IMR-90 (cell line): ENCODE measurements at regions not wholly inside any gene's neighbourhood (a gene's known extent, or its start where the extent isn't known, plus 50 kb on each side); places are given as distances from the start of the nearest gene placed in this dataset.
"Not testable (repeated sequence)": the region's sequence is repeated elsewhere in the genome, so short reads cannot be mapped to it uniquely, and the experiment has no call there.

Experiments
- BHLHE40 ChIP-seq: fragments of 150-350 bp; IDR thresholded peaks from 2 replicates; pipeline ENCODE4 v1.6.1; 2016; ENCODE audit warnings: mild to moderate bottlenecking, low read depth, low read length
- CEBPB ChIP-seq: IDR thresholded peaks from 2 replicates; pipeline ENCODE4 v1.6.1; 2012; ENCODE audit warnings: low read depth, low read length, improper control_type of control experiment
- MAFK ChIP-seq: IDR thresholded peaks from 2 replicates; pipeline ENCODE4 v1.6.1; 2012; ENCODE audit warnings: low read depth, low read length, improper control_type of control experiment
- POLR2A ChIP-seq: IDR thresholded peaks from 2 replicates; pipeline ENCODE4 v1.6.1; 2012; ENCODE audit warnings: mild to moderate bottlenecking, low read depth, low read length
- RAD21 ChIP-seq: IDR thresholded peaks from 2 replicates; pipeline ENCODE4 v1.6.1; 2012; ENCODE audit warnings: low read length, improper control_type of control experiment
- TF ChIP-seq, protein P1 (sequence below): conservative IDR thresholded peaks from 2 replicates; pipeline ENCODE4 v1.5.1; 2012; ENCODE audit warnings: mild to moderate bottlenecking, low read depth, low read length, improper control_type of control experiment
- TF ChIP-seq, protein P2 (sequence below): fragments of 150-350 bp; IDR thresholded peaks from 2 replicates; pipeline ENCODE4 v1.6.1; 2017; ENCODE audit warnings: mild to moderate bottlenecking, antibody characterized with exemption, low read length, low read depth
- TF ChIP-seq, protein P3 (sequence below): fragments of 150-350 bp; IDR thresholded peaks from 2 replicates; pipeline ENCODE4 v1.6.1; 2016; ENCODE audit warnings: low read depth, mild to moderate bottlenecking, low read length, moderate library complexity, borderline replicate concordance

DNA sequence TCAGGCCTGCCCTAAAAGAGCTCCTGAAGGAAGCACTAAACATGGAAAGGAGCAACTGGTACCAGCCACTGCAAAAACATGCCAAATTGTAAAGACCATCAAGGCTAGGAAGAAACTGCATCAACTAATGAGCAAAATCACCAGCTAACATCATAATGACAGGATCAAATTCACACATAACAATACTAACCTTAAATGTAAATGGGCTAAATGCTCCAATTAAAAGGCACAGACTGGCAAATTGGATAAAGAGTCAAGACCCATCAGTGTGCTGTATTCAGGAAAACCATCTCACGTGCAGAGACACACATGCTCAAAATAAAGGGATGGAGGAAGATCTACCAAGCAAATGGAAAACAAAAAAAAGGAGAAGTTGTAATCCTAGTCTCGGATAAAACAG is 50.6 kb upstream of the IGSF10 start:
- TF ChIP-seq POLR2A, CEBPB, RAD21, BHLHE40, MAFK: not testable (repeated sequence)
- TF ChIP-seq, protein P1, sequence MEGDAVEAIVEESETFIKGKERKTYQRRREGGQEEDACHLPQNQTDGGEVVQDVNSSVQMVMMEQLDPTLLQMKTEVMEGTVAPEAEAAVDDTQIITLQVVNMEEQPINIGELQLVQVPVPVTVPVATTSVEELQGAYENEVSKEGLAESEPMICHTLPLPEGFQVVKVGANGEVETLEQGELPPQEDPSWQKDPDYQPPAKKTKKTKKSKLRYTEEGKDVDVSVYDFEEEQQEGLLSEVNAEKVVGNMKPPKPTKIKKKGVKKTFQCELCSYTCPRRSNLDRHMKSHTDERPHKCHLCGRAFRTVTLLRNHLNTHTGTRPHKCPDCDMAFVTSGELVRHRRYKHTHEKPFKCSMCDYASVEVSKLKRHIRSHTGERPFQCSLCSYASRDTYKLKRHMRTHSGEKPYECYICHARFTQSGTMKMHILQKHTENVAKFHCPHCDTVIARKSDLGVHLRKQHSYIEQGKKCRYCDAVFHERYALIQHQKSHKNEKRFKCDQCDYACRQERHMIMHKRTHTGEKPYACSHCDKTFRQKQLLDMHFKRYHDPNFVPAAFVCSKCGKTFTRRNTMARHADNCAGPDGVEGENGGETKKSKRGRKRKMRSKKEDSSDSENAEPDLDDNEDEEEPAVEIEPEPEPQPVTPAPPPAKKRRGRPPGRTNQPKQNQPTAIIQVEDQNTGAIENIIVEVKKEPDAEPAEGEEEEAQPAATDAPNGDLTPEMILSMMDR = not testable (repeated sequence)
- TF ChIP-seq, protein P2, sequence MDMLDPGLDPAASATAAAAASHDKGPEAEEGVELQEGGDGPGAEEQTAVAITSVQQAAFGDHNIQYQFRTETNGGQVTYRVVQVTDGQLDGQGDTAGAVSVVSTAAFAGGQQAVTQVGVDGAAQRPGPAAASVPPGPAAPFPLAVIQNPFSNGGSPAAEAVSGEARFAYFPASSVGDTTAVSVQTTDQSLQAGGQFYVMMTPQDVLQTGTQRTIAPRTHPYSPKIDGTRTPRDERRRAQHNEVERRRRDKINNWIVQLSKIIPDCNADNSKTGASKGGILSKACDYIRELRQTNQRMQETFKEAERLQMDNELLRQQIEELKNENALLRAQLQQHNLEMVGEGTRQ = not testable (repeated sequence)
- TF ChIP-seq, protein P3, sequence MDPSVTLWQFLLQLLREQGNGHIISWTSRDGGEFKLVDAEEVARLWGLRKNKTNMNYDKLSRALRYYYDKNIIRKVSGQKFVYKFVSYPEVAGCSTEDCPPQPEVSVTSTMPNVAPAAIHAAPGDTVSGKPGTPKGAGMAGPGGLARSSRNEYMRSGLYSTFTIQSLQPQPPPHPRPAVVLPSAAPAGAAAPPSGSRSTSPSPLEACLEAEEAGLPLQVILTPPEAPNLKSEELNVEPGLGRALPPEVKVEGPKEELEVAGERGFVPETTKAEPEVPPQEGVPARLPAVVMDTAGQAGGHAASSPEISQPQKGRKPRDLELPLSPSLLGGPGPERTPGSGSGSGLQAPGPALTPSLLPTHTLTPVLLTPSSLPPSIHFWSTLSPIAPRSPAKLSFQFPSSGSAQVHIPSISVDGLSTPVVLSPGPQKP = not testable (repeated sequence)
